ENCODE measurements at regions not wholly inside any gene's neighbourhood (a gene's known extent, or its start where the extent isn't known, plus 50 kb on each side); places are given as distances from the start of the nearest gene placed in this dataset.

DNA sequence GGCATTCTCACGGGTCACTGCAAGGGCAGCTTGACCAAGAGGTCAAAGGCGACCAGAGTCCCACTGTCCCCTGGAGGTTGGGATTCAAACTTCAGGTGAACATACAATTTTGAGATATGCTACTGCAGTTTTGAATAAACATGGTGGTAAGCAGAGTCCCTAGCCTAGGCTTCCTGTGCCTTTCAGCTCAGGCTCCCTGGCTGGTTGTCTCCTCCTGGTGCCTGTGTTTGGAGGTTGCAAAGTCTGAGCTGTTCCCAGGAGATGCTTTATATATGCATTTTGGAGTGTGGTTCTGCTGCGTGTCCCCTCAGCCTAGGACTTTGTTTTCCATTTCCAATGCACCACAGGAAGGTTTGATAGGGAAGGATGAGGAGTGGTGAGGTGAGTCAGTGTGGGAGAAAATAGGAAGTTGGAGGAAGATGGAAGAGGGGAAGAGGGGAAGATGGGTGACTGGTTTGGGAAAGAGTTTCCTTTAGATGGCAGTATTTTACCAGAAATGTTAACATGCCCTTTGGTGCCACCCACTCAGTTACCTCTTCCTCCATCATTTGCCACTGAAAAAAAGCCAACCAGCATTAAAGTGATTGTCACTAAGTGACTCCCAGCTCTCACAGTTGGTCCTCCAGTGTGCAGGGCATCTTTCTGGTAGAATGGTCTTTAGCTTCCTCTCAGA is 211.7 kb upstream of the AGTR2 start:
- Histone ChIP-seq H3K27me3 (no peaks in the 10 kb centered on the region), H3K4me3 (ENCODE audit: low read depth, low read length) (no peak overlapping the region), H3K36me3 (no peaks in the 10 kb centered on the region), H3K4me1 (peaks cover 10% of the 10 kb centered on the region), H3K9me3 (no peaks in the 10 kb centered on the region)
- no peak for DNase-seq
- TF ChIP-seq, protein P1, sequence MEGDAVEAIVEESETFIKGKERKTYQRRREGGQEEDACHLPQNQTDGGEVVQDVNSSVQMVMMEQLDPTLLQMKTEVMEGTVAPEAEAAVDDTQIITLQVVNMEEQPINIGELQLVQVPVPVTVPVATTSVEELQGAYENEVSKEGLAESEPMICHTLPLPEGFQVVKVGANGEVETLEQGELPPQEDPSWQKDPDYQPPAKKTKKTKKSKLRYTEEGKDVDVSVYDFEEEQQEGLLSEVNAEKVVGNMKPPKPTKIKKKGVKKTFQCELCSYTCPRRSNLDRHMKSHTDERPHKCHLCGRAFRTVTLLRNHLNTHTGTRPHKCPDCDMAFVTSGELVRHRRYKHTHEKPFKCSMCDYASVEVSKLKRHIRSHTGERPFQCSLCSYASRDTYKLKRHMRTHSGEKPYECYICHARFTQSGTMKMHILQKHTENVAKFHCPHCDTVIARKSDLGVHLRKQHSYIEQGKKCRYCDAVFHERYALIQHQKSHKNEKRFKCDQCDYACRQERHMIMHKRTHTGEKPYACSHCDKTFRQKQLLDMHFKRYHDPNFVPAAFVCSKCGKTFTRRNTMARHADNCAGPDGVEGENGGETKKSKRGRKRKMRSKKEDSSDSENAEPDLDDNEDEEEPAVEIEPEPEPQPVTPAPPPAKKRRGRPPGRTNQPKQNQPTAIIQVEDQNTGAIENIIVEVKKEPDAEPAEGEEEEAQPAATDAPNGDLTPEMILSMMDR (IDR thresholded peaks at IDR 0.05; ENCODE audit: low read depth, low read length) = peak; percentile 37

DNA sequence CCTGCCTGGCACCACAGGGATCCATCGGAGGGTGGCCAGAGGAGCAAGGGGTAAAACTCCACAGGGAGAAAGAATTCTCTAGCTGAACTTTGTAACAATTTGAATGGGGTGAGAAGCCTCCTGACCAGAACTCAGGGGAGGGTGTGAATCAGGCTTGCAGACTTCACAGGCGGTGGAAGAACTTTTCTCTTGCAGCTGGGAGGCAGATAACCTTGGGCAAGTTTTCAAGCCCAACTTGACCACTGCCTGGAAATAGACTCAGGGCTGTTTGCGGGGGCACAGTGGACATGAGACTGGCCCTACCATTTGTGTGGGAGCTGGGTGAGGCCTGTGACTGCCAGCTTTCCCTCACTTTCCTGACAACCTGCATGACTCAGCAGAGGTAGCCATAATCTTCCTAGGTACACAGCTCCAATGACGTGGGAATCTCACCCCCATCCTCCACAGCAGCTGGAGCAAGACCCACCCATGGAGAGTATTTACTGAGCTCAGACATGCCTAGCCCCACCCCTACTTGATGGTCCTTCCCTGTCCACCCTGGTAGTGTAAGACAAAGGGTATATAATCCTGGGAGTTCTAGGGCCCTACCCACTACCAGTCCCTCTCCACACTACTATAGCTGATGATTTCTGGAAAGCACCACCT is 210.0 kb upstream of the AGTR2 start:
- TF ChIP-seq, protein P1 (IDR thresholded peaks at IDR 0.05; ENCODE audit: low read depth, low read length) = no peak
- Histone ChIP-seq H3K27me3 (no peaks in the 10 kb centered on the region), H3K9me3 (no peaks in the 10 kb centered on the region), H3K36me3 (no peaks in the 10 kb centered on the region), H3K4me1 (peaks cover 10% of the 10 kb centered on the region), H3K4me3 (ENCODE audit: low read depth, low read length) (no peak overlapping the region)
- no peak for DNase-seq

DNA sequence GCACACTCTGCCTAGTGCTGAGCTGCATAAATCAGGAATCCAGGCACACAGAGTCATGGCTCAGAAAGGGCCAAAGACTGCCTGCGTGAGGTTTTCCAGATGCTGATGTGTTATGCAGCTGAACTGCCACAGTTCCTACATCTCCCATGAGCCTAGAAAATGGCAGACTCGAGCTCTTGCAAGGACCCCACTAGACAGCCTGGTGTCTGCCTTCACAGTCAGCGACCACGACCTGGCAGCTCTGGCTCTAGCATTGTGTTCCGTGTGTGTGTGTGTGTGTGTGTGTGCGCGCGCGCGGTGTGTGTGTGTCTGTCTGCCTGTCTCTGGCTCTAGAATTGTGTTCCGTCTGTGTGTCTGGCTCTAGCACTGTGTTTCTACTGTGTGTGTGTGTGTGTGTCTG is 203.6 kb upstream of the AGTR2 start:
- no peaks in the 10 kb centered on the region for H3K36me3 ChIP-seq
- no peaks in the 10 kb centered on the region for H3K4me1 ChIP-seq
- H3K4me3 ChIP-seq (ENCODE audit: low read depth, low read length) = peak overlapping the region; percentile 78
- TF ChIP-seq, protein P1 (IDR thresholded peaks at IDR 0.05; ENCODE audit: low read depth, low read length) = no peak
- no peaks in the 10 kb centered on the region for H3K27me3 ChIP-seq
- peak; percentile 50 for DNase-seq
- H3K9me3 ChIP-seq = no peaks in the 10 kb centered on the region

DNA sequence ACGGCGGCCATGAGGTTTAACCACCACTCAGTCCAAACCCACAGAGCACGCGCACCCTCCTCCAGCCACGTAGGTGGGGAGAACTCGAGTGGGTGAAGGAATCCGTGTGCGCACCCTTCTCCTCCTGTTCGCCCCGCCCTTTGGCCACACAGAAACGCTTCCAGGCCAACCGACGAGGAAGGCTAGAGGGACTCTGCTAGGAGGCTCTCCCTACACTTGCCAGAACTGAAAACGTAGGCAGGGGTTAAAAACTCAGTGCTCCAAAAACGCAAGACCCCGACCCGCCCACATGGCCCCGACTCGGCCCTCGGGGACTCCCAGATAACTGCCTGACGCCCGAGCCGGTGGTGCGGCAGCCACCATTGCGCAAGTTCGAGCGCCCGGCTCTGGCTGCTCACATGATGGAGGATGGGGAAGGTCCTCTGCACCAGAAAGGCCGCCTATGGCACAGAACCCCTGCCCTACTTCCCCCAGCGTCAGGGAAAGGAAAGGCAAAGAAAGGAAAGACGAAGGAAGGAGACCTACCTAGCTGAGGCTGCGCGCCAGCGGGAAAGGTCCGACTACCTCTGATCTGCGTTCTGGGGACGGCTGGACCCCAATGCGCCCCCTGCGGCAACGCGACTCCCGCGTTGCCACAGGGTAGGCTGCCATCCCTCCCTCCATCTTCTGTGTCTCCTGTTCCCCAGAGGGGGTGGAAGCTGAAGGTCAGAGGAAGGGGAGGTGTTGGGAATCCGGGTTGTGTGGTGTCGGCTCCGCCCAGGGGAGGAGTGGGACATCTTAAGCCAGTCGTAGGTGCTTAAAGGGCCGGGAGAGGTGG is 201.9 kb upstream of the AGTR2 start:
- TF ChIP-seq, protein P1 (IDR thresholded peaks at IDR 0.05; ENCODE audit: low read depth, low read length) = peak; percentile 39
- Histone ChIP-seq H3K4me1 (no peaks in the 10 kb centered on the region), H3K9me3 (no peaks in the 10 kb centered on the region), H3K4me3 (ENCODE audit: low read depth, low read length) (peak overlapping the region; percentile 78), H3K36me3 (no peaks in the 10 kb centered on the region), H3K27me3 (no peaks in the 10 kb centered on the region)
- peak; percentile 67 for DNase-seq

DNA sequence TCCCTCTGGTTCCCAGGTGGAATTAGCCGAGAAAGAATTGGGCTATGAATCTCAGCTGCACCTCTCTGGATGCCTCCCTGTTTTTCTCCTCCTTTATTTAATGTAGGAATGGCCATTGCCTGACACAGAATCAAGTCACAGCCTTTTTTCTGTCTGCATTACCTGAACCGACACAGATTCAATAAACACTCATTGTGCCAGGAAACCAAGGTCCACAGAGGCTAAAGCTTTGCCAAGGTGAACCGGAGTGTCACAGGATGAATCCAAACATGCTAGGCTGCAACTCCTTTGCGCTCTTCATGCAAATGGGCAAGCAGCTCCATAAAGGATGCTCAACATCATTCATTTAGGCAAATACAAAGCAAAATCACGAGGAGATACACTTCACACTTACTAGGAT is 199.8 kb upstream of the AGTR2 start:
- no peaks in the 10 kb centered on the region for H3K4me1 ChIP-seq
- no peaks in the 10 kb centered on the region for H3K27me3 ChIP-seq
- no peak overlapping the region for H3K4me3 ChIP-seq (ENCODE audit: low read depth, low read length)
- TF ChIP-seq, protein P1 (IDR thresholded peaks at IDR 0.05; ENCODE audit: low read depth, low read length) = no peak
- H3K36me3 ChIP-seq = no peaks in the 10 kb centered on the region
- no peak for DNase-seq
- no peaks in the 10 kb centered on the region for H3K9me3 ChIP-seq
